SK-N-MC (cell line): ENCODE measurements at regions not wholly inside any gene's neighbourhood (a gene's known extent, or its start where the extent isn't known, plus 50 kb on each side); places are given as distances from the start of the nearest gene placed in this dataset.

Source experiments
- FOXP2 ChIP-seq: optimal IDR thresholded peaks from 2 replicates; pipeline ENCODE3; 2011; ENCODE audit warnings: mild to moderate bottlenecking, moderate library complexity; ENCODE audit not compliant: insufficient read depth; ENCODE audit errors: extremely low read length, control extremely low read depth
- POLR2AphosphoS5 ChIP-seq: IDR thresholded peaks from 2 replicates; pipeline ENCODE4 v1.6.1; 2012; ENCODE audit warnings: mild to moderate bottlenecking, low read depth, low read length, borderline replicate concordance

DNA sequence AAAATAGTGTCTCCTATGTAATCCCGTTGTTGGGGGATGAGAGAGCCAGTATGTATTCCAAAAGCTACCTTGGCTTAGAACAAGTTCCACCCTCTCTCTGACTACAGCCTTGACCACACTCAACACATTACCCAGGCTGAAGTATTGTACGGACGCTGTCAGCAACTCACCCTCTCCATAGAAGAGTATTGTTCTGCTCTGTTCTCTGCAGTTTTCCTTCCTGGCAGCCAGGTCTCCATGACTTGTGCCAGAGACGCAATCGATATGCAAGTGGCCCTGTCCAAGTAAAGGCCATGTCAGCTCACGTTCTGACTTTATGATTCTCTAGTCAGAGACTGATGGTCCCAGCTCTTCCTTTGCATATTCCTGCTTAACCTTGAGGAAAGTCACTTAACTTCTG lies 164.1 kb upstream of the SLCO3A1 start:
- no peak for TF ChIP-seq POLR2AphosphoS5
- no peak for TF ChIP-seq FOXP2
